DMS114 treated with DMSO at 0.1 percent for 48 hours (cell line): ENCODE measurements at regions not wholly inside any gene's neighbourhood (a gene's known extent, or its start where the extent isn't known, plus 50 kb on each side); places are given as distances from the start of the nearest gene placed in this dataset.
"Not testable (repeated sequence)": the region's sequence is repeated elsewhere in the genome, so short reads cannot be mapped to it uniquely, and the experiment has no call there.

Experiments used
- DNase-seq: peaks from one replicate; lab custom pipeline; 2025; ENCODE audit not compliant: unreplicated experiment; lab: John Stamatoyannopoulos, UW

- no peak for DNase-seq
Measured at GRCh38 chr3:90056281-90057032, 949.0 kb downstream of the EPHA3 start.

GRCh38 chr3:90062016-90062415 is 954.6 kb downstream of the EPHA3 start:
- DNase-seq: no peak

DNA sequence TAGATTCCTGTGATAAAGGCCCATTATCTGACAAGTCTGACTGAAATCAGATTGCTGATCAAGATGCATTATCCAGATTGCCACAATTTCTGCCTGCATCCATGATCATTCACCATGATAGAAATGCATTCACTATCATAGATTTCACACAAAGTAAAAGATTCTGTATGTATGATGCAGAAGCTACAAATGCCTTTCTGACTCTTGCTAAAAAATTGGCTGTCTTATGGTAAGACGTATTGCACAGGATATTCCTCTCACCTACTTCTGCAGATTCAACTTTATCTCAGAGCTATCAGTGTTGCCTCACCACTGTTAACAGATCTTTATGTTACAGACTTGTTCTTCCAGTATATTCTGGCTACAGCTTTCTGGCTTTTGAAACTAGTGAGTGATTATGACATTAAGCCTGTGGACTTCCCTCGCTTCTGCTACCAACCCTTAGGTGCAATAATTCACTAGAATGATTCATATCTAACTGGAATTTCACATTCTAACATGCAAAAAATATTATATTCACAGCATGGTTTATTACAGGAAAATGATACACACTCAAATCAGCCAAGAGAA is 955.3 kb downstream of the EPHA3 start:
- DNase-seq: no peak

DNA sequence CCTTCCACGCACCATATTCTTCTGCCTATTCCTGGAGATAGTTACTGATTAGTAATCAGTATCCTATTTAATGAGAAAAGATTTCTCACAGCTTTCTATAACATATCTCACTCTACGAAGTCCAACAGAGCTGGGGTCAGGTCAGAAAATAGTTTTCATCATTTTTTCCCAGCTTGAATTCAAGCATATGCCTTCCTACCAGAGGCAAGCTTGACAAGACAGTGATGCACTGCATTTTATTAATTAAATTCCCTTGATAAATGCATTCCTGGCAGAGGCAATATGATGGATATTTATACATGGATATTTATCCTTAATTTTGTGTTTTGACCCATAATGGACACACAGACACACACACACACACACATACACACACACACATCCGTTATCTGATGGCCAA is 961.4 kb downstream of the EPHA3 start:
- DNase-seq: no peak

- no peak for DNase-seq
Measured at GRCh38 chr3:90069748-90070147, 962.3 kb downstream of the EPHA3 start.

- no peak for DNase-seq
Measured at GRCh38 chr3:90076136-90076535, 968.7 kb downstream of the EPHA3 start.

DNA sequence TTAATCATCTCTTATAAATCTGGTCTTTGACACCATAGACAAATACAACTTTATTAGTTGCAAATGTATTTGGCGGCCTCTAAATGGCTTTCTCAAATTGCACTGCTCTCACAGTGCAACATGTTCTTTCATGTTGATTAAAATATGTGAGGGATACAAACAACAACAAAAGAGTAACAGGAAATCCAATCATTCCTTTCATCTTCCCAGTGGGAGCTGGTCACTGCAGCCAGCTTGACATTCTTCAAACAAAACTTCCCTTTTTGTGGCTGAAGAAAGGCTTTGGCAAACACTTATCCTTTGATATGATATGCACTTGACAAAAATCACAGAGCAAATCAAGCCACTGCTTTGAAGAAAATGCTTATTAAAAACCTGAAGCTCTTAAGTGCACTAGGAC is 973.6 kb downstream of the EPHA3 start:
- DNase-seq: no peak

DNA sequence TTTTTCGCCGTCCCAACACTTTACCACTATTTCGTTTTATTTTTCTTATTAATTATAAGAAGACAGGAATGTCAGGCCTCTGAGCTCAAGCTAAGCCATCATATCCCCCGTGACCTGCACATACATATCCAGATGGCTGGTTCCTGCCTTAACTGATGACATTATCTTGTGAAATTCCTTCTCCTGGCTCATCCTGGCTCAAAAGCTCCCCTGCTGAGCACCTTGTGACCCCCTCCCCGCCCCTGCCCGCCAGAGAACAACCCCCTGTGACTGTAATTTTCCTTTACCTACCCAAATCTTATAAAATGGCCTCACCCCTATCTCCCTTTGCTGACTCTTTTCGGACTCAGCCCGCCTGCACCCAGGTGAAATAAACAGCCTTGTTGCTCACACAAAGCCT is 978.9 kb downstream of the EPHA3 start:
- DNase-seq: not testable (repeated sequence)

DNA sequence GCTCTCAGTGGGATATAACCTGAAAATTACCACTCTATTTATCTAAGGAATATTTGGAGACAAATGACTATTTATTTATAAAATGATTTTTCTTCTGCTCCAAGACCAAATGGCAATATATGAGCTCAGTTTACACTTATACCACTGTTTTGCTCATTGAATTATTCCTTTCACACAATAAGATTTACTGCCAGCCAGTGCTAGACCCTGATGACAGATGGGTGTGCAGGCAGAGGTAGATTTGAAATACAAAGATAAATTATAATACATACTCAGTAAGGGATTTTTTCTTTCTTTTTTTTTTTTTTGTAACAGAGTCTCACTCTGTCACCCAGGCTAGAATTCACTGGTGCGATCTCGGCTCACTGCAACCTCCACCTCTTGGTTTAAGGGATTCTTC is 980.3 kb downstream of the EPHA3 start:
- no peak for DNase-seq

GRCh38 chr3:90091549-90091948 is 984.1 kb downstream of the EPHA3 start:
- DNase-seq: no peak

DNA sequence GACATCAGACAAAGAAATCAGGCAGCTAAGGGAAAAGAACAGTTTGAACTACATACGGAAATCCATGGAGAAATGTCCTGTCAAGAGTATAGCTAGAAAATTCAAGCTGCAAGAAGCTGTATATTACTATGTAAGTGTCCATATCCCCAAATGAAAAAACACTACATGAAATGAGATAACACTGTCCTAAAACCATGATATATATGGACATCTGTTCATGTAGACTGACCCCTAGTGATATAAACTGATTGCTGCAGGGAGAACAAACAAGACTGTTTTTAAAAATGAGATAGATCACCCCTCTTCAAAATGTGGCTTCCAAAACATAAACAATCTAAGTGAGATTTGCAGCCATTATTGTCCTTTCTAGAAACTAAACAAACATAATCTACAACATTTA is 985.6 kb downstream of the EPHA3 start:
- DNase-seq: peak; percentile 26

DNA sequence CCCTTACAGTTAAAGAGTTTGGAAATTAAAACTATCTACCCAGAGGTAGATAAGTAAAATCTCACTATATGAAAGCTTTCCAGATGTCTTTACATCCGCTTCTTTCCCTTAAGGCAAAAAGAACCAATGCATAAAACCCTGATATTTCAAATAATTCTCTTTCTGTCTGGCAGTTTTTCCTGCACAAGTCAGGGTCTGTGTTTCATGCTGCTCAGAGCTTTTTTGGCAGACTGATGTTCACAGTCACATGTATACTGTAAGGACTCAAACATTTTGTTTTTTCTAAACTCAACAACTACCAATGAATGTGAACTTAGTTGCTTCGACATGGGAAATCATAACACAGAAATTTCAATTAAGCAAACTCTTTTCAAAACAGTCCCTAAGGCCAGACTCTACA is 988.4 kb downstream of the EPHA3 start:
- no peak for DNase-seq

GRCh38 chr3:90099493-90099892 is 992.1 kb downstream of the EPHA3 start:
- DNase-seq: no peak

DNA sequence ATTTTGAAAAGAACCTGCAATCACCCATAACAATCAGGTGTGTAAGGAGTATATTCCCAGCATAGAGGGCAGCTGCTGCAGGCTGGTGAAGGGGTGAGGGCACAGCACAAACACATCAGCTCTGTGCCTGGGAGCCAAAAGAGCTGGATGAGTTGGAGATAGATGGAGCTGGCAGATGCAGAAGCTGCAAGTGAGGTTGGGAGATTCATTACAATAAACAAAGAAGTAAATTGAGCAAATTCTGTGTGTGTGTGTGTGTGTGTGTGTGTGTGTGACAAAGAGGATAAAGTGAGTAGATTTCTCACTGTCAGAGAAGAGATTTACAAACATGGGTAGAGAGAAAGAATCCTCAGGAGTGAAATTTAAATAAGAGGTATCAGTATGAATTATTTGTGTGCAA is 994.7 kb downstream of the EPHA3 start:
- no peak for DNase-seq

- no peak for DNase-seq
Measured at GRCh38 chr3:90121326-90121725, 1013.9 kb downstream of the EPHA3 start.

DNA sequence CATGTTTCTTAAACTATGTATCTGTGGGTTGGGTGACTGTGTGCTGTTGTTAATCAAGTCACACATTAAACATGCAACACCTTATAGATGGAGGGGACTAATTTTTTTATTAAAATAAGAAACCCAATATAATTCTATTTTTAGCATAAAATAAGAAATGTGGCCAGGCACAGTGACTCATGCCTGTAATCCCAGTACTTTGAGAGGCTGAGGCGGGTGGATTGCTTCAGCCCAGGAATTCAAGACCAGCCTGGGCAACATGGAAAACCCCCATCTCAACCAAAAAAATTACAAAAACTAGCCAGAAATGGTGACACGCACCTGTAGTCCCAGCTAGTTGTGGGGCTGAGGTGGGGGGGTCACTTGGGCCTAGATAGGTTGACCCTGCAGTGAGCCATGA is 1021.0 kb downstream of the EPHA3 start:
- DNase-seq: no peak

- DNase-seq: no peak
Measured at GRCh38 chr3:90129730-90130129, 1022.3 kb downstream of the EPHA3 start.

GRCh38 chr3:90132197-90132596 is 1024.8 kb downstream of the EPHA3 start:
- DNase-seq: no peak

- DNase-seq: no peak
Measured at GRCh38 chr3:90134090-90134489, 1026.7 kb downstream of the EPHA3 start.

GRCh38 chr3:90136456-90137191 is 1029.2 kb downstream of the EPHA3 start:
- no peak for DNase-seq

DNA sequence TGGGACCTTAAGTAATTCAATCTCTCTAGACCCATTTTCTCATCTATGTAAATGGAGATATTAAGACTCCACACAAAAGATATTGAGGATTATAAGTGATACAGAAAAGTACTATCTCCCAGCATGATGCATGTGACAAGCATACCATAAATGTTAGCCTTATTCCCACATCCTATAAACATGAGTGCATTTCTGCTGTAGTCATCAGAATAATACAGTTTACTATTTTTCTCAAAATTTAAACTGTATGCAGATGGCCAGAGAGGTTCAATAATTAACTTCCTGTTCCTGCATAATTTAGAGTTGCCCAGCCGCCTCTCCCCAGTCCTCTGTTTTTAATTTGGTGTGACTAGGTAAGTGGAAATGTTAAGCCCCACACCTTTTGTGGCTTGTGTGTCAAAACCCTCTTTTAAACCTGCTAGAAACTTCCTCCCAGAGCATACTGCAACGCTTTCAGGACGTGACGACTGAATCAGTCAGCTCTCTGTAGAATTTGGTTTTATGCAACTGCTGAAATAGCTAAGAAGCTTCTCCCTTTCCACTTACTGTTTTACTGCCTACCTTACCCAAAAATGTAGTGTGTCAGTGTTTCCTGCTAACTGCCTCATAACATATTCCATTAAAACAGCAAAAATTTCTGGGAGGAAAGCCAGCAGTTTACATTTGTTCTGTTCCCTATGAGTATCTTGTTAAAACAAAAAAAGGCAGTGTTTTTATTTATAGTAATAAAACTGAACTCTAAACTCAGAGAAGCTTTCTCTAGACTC is 1037.9 kb downstream of the EPHA3 start:
- no peak for DNase-seq

DNA sequence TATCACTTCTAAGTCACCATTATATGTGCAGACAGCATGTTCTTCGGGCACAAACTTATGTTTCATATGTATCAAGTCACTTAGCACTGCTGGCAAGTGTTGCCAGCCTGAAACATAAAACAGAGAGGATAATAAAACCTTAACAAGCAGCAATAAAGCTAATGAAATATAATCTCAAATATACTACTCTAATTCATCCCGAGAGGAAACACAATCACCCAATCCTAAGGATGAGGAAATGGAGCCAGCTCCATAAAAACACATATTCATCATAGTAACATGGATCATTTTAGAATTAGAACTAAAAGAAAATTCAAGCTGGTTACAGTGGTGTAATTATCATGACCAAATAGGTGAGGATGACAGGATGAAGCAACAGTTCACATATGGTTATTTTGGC is 1072.7 kb downstream of the EPHA3 start:
- no peak for DNase-seq
